ENCODE measurements at regions not wholly inside any gene's neighbourhood (a gene's known extent, or its start where the extent isn't known, plus 50 kb on each side); places are given as distances from the start of the nearest gene placed in this dataset.

GRCh38 chr2:236951830-236952475, 133.7 kb upstream of the COPS8 start:
- Mint-ChIP-seq H3K27ac (no peak overlapping the region), H3K9me3 (peaks cover 10% of the 10 kb centered on the region), H3K27me3 (peaks cover under 1% of the 10 kb centered on the region), H3K36me3 (no peaks in the 10 kb centered on the region), H3K4me3 (no peak overlapping the region), H3K4me1 (ENCODE audit: low read depth) (peaks cover 13% of the 10 kb centered on the region)
- DNase-seq = no peak
- intact Hi-C loops (cut with micrococcal nuclease) = no loop called here
- ChIA-PET CTCF (no interaction called here), POLR2A (no interaction called here)

- peaks cover 10% of the 10 kb centered on the region for H3K9me3 Mint-ChIP-seq
- no peak for DNase-seq
- ChIA-PET POLR2A (no interaction called here), CTCF (no interaction called here)
- peaks cover 14% of the 10 kb centered on the region for H3K4me1 Mint-ChIP-seq (ENCODE audit: low read depth)
- H3K36me3 Mint-ChIP-seq = no peaks in the 10 kb centered on the region
- intact Hi-C loops (cut with micrococcal nuclease) = no loop called here
- H3K27ac Mint-ChIP-seq = no peak overlapping the region
- no peak overlapping the region for H3K4me3 Mint-ChIP-seq
- H3K27me3 Mint-ChIP-seq = peaks cover 2% of the 10 kb centered on the region
These were observed 131.0 kb upstream of the COPS8 start for GRCh38 chr2:236954641-236955040.

GRCh38 chr2:236955521-236956030, 130.1 kb upstream of the COPS8 start:
- Mint-ChIP-seq H3K9me3 (peaks cover 10% of the 10 kb centered on the region), H3K4me1 (ENCODE audit: low read depth) (peaks cover 14% of the 10 kb centered on the region), H3K27ac (no peak overlapping the region), H3K36me3 (no peaks in the 10 kb centered on the region), H3K4me3 (no peak overlapping the region), H3K27me3 (peaks cover 2% of the 10 kb centered on the region)
- no peak for DNase-seq
- intact Hi-C loops (cut with micrococcal nuclease) = loop anchor here (1.0 kb wide), 1 partner anchor 13 kb away; no protein-coding TSS in a partner anchor
- POLR2A ChIA-PET = interaction anchor here (1.2 to 1.3 kb wide), 2 partner anchors 9 to 13 kb away, joined by 3 to 4 read pairs; no protein-coding TSS in a partner anchor
- CTCF ChIA-PET = interaction anchor here (1.0 kb wide), 1 partner anchor 8 kb away, joined by 3 read pairs; no protein-coding TSS in a partner anchor

- Mint-ChIP-seq H3K9me3 (peaks cover 10% of the 10 kb centered on the region), H3K4me1 (ENCODE audit: low read depth) (peaks cover 14% of the 10 kb centered on the region), H3K27me3 (peaks cover 2% of the 10 kb centered on the region), H3K4me3 (no peak overlapping the region), H3K27ac (peak overlapping the region; percentile 44), H3K36me3 (no peaks in the 10 kb centered on the region)
- ChIA-PET CTCF (interaction anchor here (1.0 kb wide), 1 partner anchor 9 kb away, joined by 3 read pairs; no protein-coding TSS in a partner anchor), POLR2A (interaction anchor here (1.2 to 1.3 kb wide), 2 partner anchors 9 to 14 kb away, joined by 3 to 4 read pairs; no protein-coding TSS in a partner anchor)
- intact Hi-C loops (cut with micrococcal nuclease) = loop anchor here (1.0 kb wide), 1 partner anchor 14 kb away; no protein-coding TSS in a partner anchor
- DNase-seq = peak; percentile 53
These were observed 129.6 kb upstream of the COPS8 start for GRCh38 chr2:236956031-236956618.

- H3K27me3 Mint-ChIP-seq = peaks cover 2% of the 10 kb centered on the region
- CTCF ChIA-PET = interaction anchor here (1.0 kb wide), 1 partner anchor 9 kb away, joined by 3 read pairs; no protein-coding TSS in a partner anchor
- H3K9me3 Mint-ChIP-seq = peaks cover 5% of the 10 kb centered on the region
- DNase-seq = no peak
- H3K36me3 Mint-ChIP-seq = no peaks in the 10 kb centered on the region
- intact Hi-C loops (cut with micrococcal nuclease) = loop anchor here (1.0 kb wide), 1 partner anchor 14 kb away; no protein-coding TSS in a partner anchor
- H3K4me3 Mint-ChIP-seq = no peak overlapping the region
- POLR2A ChIA-PET = interaction anchor here (1.2 to 1.3 kb wide), 2 partner anchors 10 to 14 kb away, joined by 3 to 4 read pairs; no protein-coding TSS in a partner anchor
- H3K27ac Mint-ChIP-seq = peak overlapping the region; percentile 19
- peaks cover 14% of the 10 kb centered on the region for H3K4me1 Mint-ChIP-seq (ENCODE audit: low read depth)
These were observed 129.0 kb upstream of the COPS8 start for GRCh38 chr2:236956641-236957040.

- Mint-ChIP-seq H3K27me3 (peaks cover 2% of the 10 kb centered on the region), H3K4me1 (ENCODE audit: low read depth) (peaks cover 14% of the 10 kb centered on the region), H3K9me3 (no peaks in the 10 kb centered on the region), H3K36me3 (no peaks in the 10 kb centered on the region), H3K4me3 (no peak overlapping the region), H3K27ac (no peak overlapping the region)
- intact Hi-C loops (cut with micrococcal nuclease) = no loop called here
- ChIA-PET CTCF (no interaction called here), POLR2A (interaction anchor here (0.7 kb wide), 1 partner anchor 157 kb away, joined by 3 read pairs; no protein-coding TSS in a partner anchor)
- no peak for DNase-seq
These were observed 126.7 kb upstream of the COPS8 start for GRCh38 chr2:236959036-236959435.

GRCh38 chr2:236959876-236960275, 125.8 kb upstream of the COPS8 start:
- no peaks in the 10 kb centered on the region for H3K36me3 Mint-ChIP-seq
- intact Hi-C loops (cut with micrococcal nuclease) = loop anchor here (10.0 kb wide), 1 partner anchor 405 kb away; no protein-coding TSS in a partner anchor
- H3K27ac Mint-ChIP-seq = peak overlapping the region; percentile 2
- H3K9me3 Mint-ChIP-seq = no peaks in the 10 kb centered on the region
- no peak for DNase-seq
- no peak overlapping the region for H3K4me3 Mint-ChIP-seq
- H3K27me3 Mint-ChIP-seq = peaks cover 2% of the 10 kb centered on the region
- H3K4me1 Mint-ChIP-seq (ENCODE audit: low read depth) = peaks cover 14% of the 10 kb centered on the region
- CTCF ChIA-PET = no interaction called here
- POLR2A ChIA-PET = no interaction called here

GRCh38 chr2:236960531-236960930, 125.2 kb upstream of the COPS8 start:
- POLR2A ChIA-PET = no interaction called here
- Mint-ChIP-seq H3K27me3 (peaks cover 2% of the 10 kb centered on the region), H3K27ac (no peak overlapping the region), H3K4me3 (no peak overlapping the region), H3K36me3 (no peaks in the 10 kb centered on the region), H3K9me3 (no peaks in the 10 kb centered on the region), H3K4me1 (ENCODE audit: low read depth) (peaks cover 14% of the 10 kb centered on the region)
- DNase-seq = no peak
- CTCF ChIA-PET = no interaction called here
- intact Hi-C loops (cut with micrococcal nuclease) = loop anchor here (10.0 kb wide), 1 partner anchor 406 kb away; no protein-coding TSS in a partner anchor

GRCh38 chr2:236962816-236963215, 122.9 kb upstream of the COPS8 start:
- Mint-ChIP-seq H3K27ac (no peak overlapping the region), H3K36me3 (no peaks in the 10 kb centered on the region), H3K4me3 (no peak overlapping the region), H3K4me1 (ENCODE audit: low read depth) (peaks cover 10% of the 10 kb centered on the region), H3K9me3 (no peaks in the 10 kb centered on the region), H3K27me3 (no peaks in the 10 kb centered on the region)
- no peak for DNase-seq
- CTCF ChIA-PET = no interaction called here
- POLR2A ChIA-PET = no interaction called here
- intact Hi-C loops (cut with micrococcal nuclease) = loop anchor here (10.0 kb wide), 1 partner anchor 408 kb away; no protein-coding TSS in a partner anchor

- H3K36me3 Mint-ChIP-seq = no peaks in the 10 kb centered on the region
- no peak for DNase-seq
- ChIA-PET POLR2A (no interaction called here), CTCF (no interaction called here)
- H3K4me3 Mint-ChIP-seq = no peak overlapping the region
- intact Hi-C loops (cut with micrococcal nuclease) = loop anchor here (10.0 kb wide), 1 partner anchor 409 kb away; no protein-coding TSS in a partner anchor
- no peaks in the 10 kb centered on the region for H3K9me3 Mint-ChIP-seq
- H3K4me1 Mint-ChIP-seq (ENCODE audit: low read depth) = peaks cover 17% of the 10 kb centered on the region
- no peak overlapping the region for H3K27ac Mint-ChIP-seq
- H3K27me3 Mint-ChIP-seq = no peaks in the 10 kb centered on the region
These were observed 122.0 kb upstream of the COPS8 start for GRCh38 chr2:236963631-236964182.

- POLR2A ChIA-PET = no interaction called here
- no peaks in the 10 kb centered on the region for H3K36me3 Mint-ChIP-seq
- H3K4me3 Mint-ChIP-seq = no peak overlapping the region
- CTCF ChIA-PET = no interaction called here
- no peak overlapping the region for H3K27ac Mint-ChIP-seq
- DNase-seq = no peak
- H3K27me3 Mint-ChIP-seq = no peaks in the 10 kb centered on the region
- intact Hi-C loops (cut with micrococcal nuclease) = loop anchor here (10.0 kb wide), 1 partner anchor 409 kb away; no protein-coding TSS in a partner anchor
- H3K4me1 Mint-ChIP-seq (ENCODE audit: low read depth) = peaks cover 23% of the 10 kb centered on the region
- no peaks in the 10 kb centered on the region for H3K9me3 Mint-ChIP-seq
These were observed 121.4 kb upstream of the COPS8 start for GRCh38 chr2:236964291-236964690.
